Small intestine (tissue), 7 donors: ENCODE measurements at regions not wholly inside any gene's neighbourhood (a gene's known extent, or its start where the extent isn't known, plus 50 kb on each side); places are given as distances from the start of the nearest gene placed in this dataset.

Source experiments
- DNase-seq, 2 donors: peaks; one replicate each; pipeline versions ENCODE4 v3.0.0 to v3.0.0-alpha.2; 2013
- FAIRE-seq: peaks from 2 replicates; lab custom pipeline; 2012; peaks lifted over from hg19 to GRCh38; lab: Jason Lieb, UNC
- H3K27ac ChIP-seq, 3 donors: one replicate each; pipeline ENCODE4 v1.5.1; 2013; ENCODE audit warnings: low read length in 2 of 3, mild to moderate bottlenecking in 2 of 3, control low read depth in 1 of 3, inconsistent platforms in 1 of 3, low read depth in 1 of 3, moderate library complexity in 1 of 3
- H3K27me3 ChIP-seq, 3 donors: one replicate each; pipeline ENCODE4 v1.6.1; 2013; ENCODE audit warnings: low read length in 3 of 3, inconsistent platforms in 1 of 3; ENCODE audit not compliant: control insufficient read depth in 3 of 3, insufficient read depth in 3 of 3
- H3K36me3 ChIP-seq, 3 donors: one replicate each; pipeline ENCODE4 v1.6.1; 2013; ENCODE audit warnings: low read length in 3 of 3, inconsistent platforms in 1 of 3, low read depth in 1 of 3, mild to moderate bottlenecking in 1 of 3, moderate library complexity in 1 of 3; ENCODE audit not compliant: control insufficient read depth in 3 of 3, insufficient read depth in 2 of 3
- H3K4me1 ChIP-seq, 3 donors: one replicate each; pipeline ENCODE4 v1.6.1; 2013; ENCODE audit warnings: low read length in 2 of 3, inconsistent platforms in 1 of 3, low read depth in 1 of 3, mild to moderate bottlenecking in 1 of 3, moderate library complexity in 1 of 3; ENCODE audit not compliant: control insufficient read depth in 3 of 3, insufficient read depth in 2 of 3
- H3K4me3 ChIP-seq, 3 donors: one replicate each; pipeline ENCODE4 v1.5.1; 2013; ENCODE audit warnings: low read length in 3 of 3, control low read depth in 1 of 3, inconsistent platforms in 1 of 3, low read depth in 1 of 3, mild to moderate bottlenecking in 1 of 3, moderate library complexity in 1 of 3
- H3K9me3 ChIP-seq, 2 donors: one replicate each; pipeline ENCODE4 v1.6.1; 2013; ENCODE audit warnings: low read depth in 1 of 2, low read length in 1 of 2; ENCODE audit not compliant: control insufficient read depth in 2 of 2, insufficient read depth in 1 of 2
- WGBS, 3 donors: extraction: QIAGEN DNeasy Blood & Tissue Kit; methylation state at CpG; one replicate each; pipeline ENCODE4 v1.1.7; 2013; 5-methylcytosine and 5-hydroxymethylcytosine counted together
- donor health status: healthy with polysubstance abuse.
- donor health status: control.
- donor health status: control.
- donor health status: Bipolar disorder and iron deficiency.
- donor health status: healthy.

DNA sequence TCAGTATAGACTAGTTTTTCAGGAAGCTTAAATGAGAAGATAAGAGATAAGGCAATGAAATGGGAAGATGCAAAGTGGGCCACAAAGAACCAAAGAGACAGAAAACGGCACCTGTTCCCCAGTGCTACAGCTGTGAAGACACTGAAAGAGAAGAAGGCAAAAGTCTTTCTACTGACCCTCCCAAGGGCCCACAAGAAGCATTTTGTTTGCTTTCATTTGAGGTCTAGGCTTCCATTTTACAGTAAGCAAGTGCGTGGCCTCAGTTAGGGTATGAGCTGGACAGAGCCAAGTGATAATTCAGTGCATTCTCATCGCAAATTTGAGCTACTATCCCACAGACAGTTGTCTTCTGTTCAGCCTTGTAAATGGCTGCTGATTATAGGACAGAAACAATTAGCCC is 53.4 kb upstream of the STK17B start:
- no peak overlapping the region for H3K4me3 ChIP-seq
- WGBS, 3 donors, result 84 to 89% (median 85%) methylated on average over 3 of the region's 3 CpGs
- H3K4me1 ChIP-seq, result peaks cover 0 to 2% (median 2%) of the 10 kb centered on the region in 3 donors
- H3K9me3 ChIP-seq, result no peaks in the 10 kb centered on the region
- no peak for FAIRE-seq
- H3K27me3 ChIP-seq, result no peaks in the 10 kb centered on the region
- H3K27ac ChIP-seq, result peak overlapping the region in 2 of 3 donors; percentile 18 to 34
- no peak for DNase-seq
- H3K36me3 ChIP-seq, result no peaks in the 10 kb centered on the region

DNA sequence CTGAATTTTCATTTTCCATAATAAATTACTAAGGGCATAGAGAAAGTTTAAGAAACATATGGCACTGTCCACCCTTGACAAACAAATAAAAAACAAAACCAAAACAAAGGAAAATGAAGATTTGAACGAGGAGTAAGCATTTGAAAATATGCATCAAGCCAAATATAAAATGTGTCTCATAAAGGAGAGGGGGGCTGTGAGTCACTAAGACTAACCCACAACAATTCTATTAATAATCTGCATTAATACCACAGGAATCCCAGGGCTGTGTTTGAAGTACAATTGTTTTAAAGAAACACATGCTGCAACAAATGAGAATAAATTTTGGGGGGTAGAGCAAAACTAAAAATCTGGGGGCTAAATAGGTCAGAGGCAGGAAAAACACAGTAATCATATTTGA is 53.8 kb upstream of the STK17B start:
- H3K27me3 ChIP-seq, result no peaks in the 10 kb centered on the region
- H3K36me3 ChIP-seq, result no peaks in the 10 kb centered on the region
- DNase-seq, result no peak
- FAIRE-seq, result no peak
- no peaks in the 10 kb centered on the region for H3K9me3 ChIP-seq
- H3K27ac ChIP-seq, result peak overlapping the region in 1 of 3 donors; percentile 34
- H3K4me1 ChIP-seq, result peaks cover 0 to 2% (median 0%) of the 10 kb centered on the region in 3 donors
- 26 to 71% (median 58%) methylated on average over 1 of the region's 1 CpG for WGBS, 3 donors
- H3K4me3 ChIP-seq, result no peak overlapping the region

DNA sequence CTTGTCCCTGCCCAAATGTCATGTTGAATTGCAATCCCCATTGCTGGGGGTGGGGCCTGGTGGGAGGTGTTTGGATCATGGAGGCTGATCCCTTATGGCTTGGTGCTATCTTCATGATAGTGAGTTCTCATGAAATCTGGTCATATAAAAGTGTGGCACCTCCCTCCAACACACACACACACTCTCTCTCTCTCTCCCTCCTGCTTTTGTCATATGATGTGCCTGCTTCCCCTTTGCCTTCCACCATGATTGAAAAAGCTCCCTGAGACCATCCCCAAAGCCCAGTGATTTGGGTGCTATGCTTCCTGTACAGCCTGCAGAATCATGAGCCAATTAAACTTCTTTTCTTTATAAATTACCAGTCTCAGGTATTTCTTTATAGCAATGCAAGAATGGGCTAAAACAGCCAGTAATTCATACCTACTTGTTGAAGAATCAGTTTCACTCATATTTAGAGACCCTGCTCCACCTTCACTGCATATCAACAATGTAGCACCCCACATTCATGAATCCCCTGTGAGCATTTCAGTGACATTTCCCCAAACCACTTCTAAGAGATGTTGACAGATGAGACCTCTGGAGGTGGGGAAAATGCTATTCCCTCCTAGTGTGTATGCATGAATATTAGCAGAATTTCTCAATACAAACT is 54.8 kb upstream of the STK17B start:
- Histone ChIP-seq H3K4me3 (no peak overlapping the region), H3K36me3 (no peaks in the 10 kb centered on the region), H3K9me3 (no peaks in the 10 kb centered on the region), H3K27ac (no peak overlapping the region), H3K4me1 (no peaks in the 10 kb centered on the region), H3K27me3 (no peaks in the 10 kb centered on the region)
- DNase-seq, result no peak
- no peak for FAIRE-seq

DNA sequence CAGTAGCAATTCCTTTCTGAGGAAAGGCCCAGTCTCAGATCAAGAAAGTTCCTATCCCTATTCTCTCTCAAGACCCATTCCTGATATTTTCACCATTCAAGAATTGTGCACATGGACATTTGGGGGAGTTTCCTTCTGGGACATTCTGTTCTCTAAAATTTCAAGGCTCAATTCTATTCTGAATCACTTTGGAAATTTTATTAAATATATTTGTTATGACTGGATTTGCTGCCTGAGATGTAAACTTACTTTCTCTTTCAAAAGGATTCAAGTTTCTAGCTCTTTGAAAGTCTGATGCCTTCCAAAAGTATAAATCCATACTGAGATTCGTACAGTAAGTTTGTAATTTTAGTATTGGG is 55.3 kb upstream of the STK17B start:
- DNase-seq (no peak), FAIRE-seq (no peak)
- Histone ChIP-seq H3K4me1 (no peaks in the 10 kb centered on the region), H3K27ac (no peak overlapping the region), H3K36me3 (no peaks in the 10 kb centered on the region), H3K9me3 (no peaks in the 10 kb centered on the region), H3K4me3 (no peak overlapping the region), H3K27me3 (no peaks in the 10 kb centered on the region)
- 72 to 78% (median 73%) methylated on average over 1 of the region's 1 CpG for WGBS, 3 donors

DNA sequence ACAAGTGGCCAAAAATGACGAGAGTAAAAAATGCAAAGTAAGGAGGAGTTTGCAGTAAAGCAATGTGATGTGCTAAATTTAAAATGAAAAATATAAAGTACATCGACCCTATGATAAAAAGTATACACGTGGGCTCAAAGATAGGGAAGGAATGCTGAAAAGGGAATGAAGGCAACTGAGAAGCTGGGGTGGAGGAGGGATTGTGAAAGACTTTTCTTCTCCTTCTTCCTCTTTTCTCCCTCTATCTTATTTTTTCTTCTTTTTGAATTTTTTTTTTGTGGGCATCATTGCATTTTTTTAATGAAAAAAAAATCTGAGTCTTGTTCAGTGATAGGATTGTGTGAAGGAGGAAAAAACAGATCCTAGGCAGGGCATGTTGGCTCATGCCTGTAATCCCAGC is 57.6 kb upstream of the STK17B start:
- no peaks in the 10 kb centered on the region for H3K9me3 ChIP-seq
- 70 to 83% (median 78%) methylated on average over 3 of the region's 3 CpGs for WGBS, 3 donors
- FAIRE-seq, result no peak

DNA sequence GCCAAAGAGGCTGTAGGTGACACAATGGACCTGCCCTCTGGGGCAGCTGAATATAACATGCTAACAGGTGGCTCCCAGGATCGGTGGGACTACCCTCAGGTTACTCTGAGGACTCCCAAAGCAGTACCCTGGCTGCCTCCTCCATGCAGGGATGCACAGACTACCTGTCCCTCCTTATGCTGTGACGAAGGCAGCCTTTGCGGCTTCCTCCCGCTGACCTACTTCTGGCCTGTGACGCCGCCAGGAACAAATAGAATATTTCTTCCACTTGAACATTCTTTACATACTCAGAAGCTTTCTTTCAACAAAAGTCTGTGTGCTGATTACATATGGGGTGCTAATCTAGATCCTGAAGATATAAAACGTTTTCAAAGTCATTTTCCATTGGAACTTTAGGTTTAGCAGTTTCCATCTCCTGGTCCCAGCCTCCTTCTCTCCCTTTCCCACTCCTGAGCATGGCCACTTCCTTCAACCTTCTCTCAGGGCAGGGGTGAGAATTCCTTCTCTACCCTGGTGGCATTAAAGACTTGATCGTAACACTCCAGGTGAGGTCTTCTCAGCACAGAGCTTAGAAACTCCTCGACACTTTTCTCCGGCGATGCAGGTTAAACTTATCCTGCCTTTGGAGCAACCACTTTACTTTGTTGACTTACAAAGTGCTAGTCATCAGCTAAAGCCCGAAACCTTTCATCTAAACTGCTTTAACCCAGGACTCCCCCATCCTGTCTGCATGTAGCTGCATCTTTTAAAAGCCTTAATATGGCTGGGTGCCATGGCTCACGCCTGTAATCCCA is 58.9 kb upstream of the STK17B start:
- FAIRE-seq, result no peak

More for the DNA sequence above, 57.6 kb upstream of the STK17B start:
- H3K27me3 ChIP-seq, result no peaks in the 10 kb centered on the region
- no peak overlapping the region for H3K4me3 ChIP-seq
- no peaks in the 10 kb centered on the region for H3K36me3 ChIP-seq
- no peak for DNase-seq
- H3K27ac ChIP-seq, result peak overlapping the region in 1 of 3 donors; percentile 53
- H3K4me1 ChIP-seq, result peaks cover 0 to 8% (median 7%) of the 10 kb centered on the region in 3 donors

DNA sequence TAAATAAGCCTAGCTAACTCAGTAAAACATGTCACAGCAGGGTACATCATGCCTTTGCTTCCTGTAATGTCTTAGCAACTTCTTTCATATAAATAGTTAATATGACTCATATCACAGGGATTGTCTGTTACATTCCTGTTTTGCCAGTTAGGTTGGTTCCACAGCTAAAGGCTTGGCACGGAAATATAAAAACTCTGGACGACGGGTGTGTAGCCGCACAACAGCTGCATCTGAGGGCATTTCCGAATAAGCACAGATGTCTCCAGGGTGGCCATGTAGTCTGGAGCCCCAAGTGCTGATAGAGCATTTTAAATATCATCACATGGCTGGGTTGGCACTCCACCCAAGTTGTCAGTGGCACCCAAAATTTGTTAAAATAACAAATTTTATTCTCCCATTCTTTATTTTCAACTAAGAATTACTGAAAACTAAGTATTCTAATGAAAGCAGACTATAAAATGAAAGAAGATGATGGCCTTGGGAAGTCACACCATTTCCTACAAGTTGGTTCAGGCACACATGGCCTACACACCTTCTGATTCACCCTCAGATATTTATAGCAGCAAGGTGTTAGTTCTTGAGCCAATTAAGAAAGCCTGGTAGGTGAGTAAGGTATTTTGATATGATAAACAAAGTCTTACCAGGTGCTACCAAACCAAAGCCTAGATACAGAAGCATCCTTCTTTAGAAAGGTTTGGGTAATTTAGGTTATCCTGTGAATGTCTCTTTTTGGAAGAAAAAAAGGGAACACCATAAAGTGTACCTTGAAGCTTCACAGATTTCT is 61.8 kb upstream of the STK17B start:
- peak overlapping the region in 2 of 3 donors; percentile 75 to 78 for H3K27ac ChIP-seq
- peak; percentile 36 to 73 for DNase-seq
- FAIRE-seq, result no peak
- H3K4me1 ChIP-seq, result peaks cover 0 to 8% (median 7%) of the 10 kb centered on the region in 3 donors
- no peaks in the 10 kb centered on the region for H3K9me3 ChIP-seq
- no peaks in the 10 kb centered on the region for H3K36me3 ChIP-seq
- 10 to 41% (median 30%) methylated on average over 5 of the region's 5 CpGs for WGBS, 3 donors
- no peak overlapping the region for H3K4me3 ChIP-seq
- H3K27me3 ChIP-seq, result no peaks in the 10 kb centered on the region

More for the DNA sequence above, 58.9 kb upstream of the STK17B start:
- H3K36me3 ChIP-seq, result no peaks in the 10 kb centered on the region
- no peaks in the 10 kb centered on the region for H3K9me3 ChIP-seq
- no peak overlapping the region for H3K4me3 ChIP-seq
- DNase-seq, result peak in 1 of 2 donors; percentile 53
- H3K27ac ChIP-seq, result peak overlapping the region in 2 of 3 donors; percentile 55 to 91
- H3K4me1 ChIP-seq, result peaks cover 0 to 8% (median 7%) of the 10 kb centered on the region in 3 donors
- 85 to 87% (median 86%) methylated on average over 13 of the region's 13 CpGs for WGBS, 3 donors
- H3K27me3 ChIP-seq, result no peaks in the 10 kb centered on the region

DNA sequence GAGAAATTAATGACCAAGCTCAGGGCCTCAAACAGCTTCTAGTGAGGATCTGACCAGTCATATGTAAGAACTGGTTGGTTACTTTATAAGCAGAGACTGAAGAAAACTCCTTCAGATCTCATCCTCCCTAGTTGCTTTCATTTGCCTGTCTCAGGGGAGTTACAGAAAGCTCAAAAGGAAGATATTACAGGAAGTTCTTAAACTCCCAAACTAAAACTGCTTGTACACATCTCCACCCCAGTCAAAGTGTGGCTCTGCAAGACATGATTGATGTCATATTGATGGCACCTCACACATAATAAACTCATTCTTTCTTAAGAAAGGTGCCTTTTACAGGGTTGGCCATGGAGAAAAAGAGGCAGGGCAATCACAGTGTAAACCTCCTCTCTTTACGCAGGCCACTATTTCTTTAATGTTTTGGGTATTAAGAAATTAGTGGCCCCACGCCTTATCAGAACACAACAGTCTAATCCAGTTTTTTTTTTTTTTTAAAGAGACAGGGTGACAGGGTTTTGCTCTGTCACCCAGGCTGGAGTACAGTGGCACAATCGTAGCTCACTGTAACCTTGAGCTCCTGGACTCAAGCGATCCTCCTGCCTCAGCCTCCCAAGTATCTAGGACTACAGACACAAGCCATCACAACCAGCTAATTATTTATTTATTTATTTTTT is 62.6 kb upstream of the STK17B start:
- Histone ChIP-seq H3K4me3 (no peak overlapping the region), H3K4me1 (peaks cover 0 to 11% (median 7%) of the 10 kb centered on the region in 3 donors), H3K36me3 (no peaks in the 10 kb centered on the region), H3K27ac (peak overlapping the region in 2 of 3 donors; percentile 75 to 78), H3K27me3 (no peaks in the 10 kb centered on the region), H3K9me3 (no peaks in the 10 kb centered on the region)
- FAIRE-seq (no peak), DNase-seq (peak in 1 of 2 donors; percentile 35)
- WGBS, 3 donors, result 38 to 64% (median 42%) methylated on average over 4 of the region's 4 CpGs
